ENCODE measurements at regions not wholly inside any gene's neighbourhood (a gene's known extent, or its start where the extent isn't known, plus 50 kb on each side); places are given as distances from the start of the nearest gene placed in this dataset.

- TF ChIP-seq CTCF (IDR thresholded peaks at IDR 0.05; ENCODE audit: low read length) = no peak
- TF ChIP-seq EZH2phosphoT487 (IDR thresholded peaks at IDR 0.05; ENCODE audit: low read length) = no peak
- no peak for TF ChIP-seq EZH2 (optimal IDR thresholded peaks at IDR 0.05; ENCODE audit: low read depth, low read length)
Measured at GRCh38 chr9:79425840-79426239, 145.9 kb upstream of the TLE4 start.
